CD14-positive monocyte (primary cell): ENCODE measurements at regions not wholly inside any gene's neighbourhood (a gene's known extent, or its start where the extent isn't known, plus 50 kb on each side); places are given as distances from the start of the nearest gene placed in this dataset.

ENCODE experiments used
- DNase-seq, 3 donors: peaks; one replicate each; pipeline ENCODE4 v3.0.0-alpha.2; 2011 to 2022
- H2AFZ ChIP-seq: 2 replicates; pipeline ENCODE4 v1.6.0; 2012; ENCODE audit warnings: mild to moderate bottlenecking, low read depth, low read length, inconsistent platforms; ENCODE audit not compliant: insufficient read depth, poor library complexity, severe bottlenecking
- H3K27ac ChIP-seq, 2 donors: 1 replicate in 1 of 2; 2 replicates in 1 of 2; pipeline ENCODE4 v1.5.1; 2012 to 2013; ENCODE audit warnings: low read length in 2 of 2, control low read depth in 1 of 2, inconsistent platforms in 1 of 2, low read depth in 1 of 2, mild to moderate bottlenecking in 1 of 2
- H3K27me3 ChIP-seq, 2 donors: one replicate each; pipeline versions ENCODE4 v1.6.0 to v1.6.1; 2011 to 2013; ENCODE audit warnings: low read length in 2 of 2; ENCODE audit not compliant: control insufficient read depth in 2 of 2, insufficient read depth in 2 of 2
- H3K36me3 ChIP-seq, 2 donors: replicated peaks in 1 of 2; 1 replicate in 1 of 2; 2 replicates in 1 of 2; pipeline versions ENCODE4 v1.5.1 to v1.6.1; 2012 to 2013; ENCODE audit warnings: low read length in 2 of 2, control low read depth in 1 of 2, inconsistent platforms in 1 of 2, mild to moderate bottlenecking in 1 of 2; ENCODE audit not compliant: insufficient read depth in 2 of 2, control insufficient read depth in 1 of 2
- H3K4me1 ChIP-seq, 2 donors: 1 replicate in 1 of 2; 2 replicates in 1 of 2; pipeline versions ENCODE4 v1.5.1 to v1.6.1; 2012 to 2013; ENCODE audit warnings: low read length in 2 of 2, control low read depth in 1 of 2, inconsistent platforms in 1 of 2, mild to moderate bottlenecking in 1 of 2, moderate library complexity in 1 of 2; ENCODE audit not compliant: insufficient read depth in 2 of 2, control insufficient read depth in 1 of 2
- H3K4me2 ChIP-seq: replicated peaks from 2 replicates; pipeline ENCODE3; 2012; ENCODE audit warnings: low read length, moderate library complexity, mild to moderate bottlenecking; ENCODE audit not compliant: poor library complexity, severe bottlenecking; ENCODE audit errors: extremely low read depth
- H3K4me3 ChIP-seq, 3 experiments: fragments of 200-600 bp in 1 of 3; sonication (generic) in 1 of 3; replicated peaks in 1 of 3; 1 replicate in 2 of 3; 2 replicates in 1 of 3; pipeline ENCODE4 v1.5.1; 2011 to 2013; ENCODE audit warnings: low read length in 3 of 3, mild to moderate bottlenecking in 3 of 3, control low read depth in 2 of 3, low read depth in 2 of 3, inconsistent platforms in 1 of 3, moderate library complexity in 1 of 3
- H3K79me2 ChIP-seq: 2 replicates; pipeline ENCODE4 v1.6.0; 2012; ENCODE audit warnings: mild to moderate bottlenecking, control low read depth, inconsistent platforms, low read length, moderate library complexity; ENCODE audit not compliant: insufficient read depth
- H3K9ac ChIP-seq: 2 replicates; pipeline ENCODE4 v1.6.0; 2017; ENCODE audit warnings: low read length, mild to moderate bottlenecking; ENCODE audit not compliant: insufficient read depth, poor library complexity, severe bottlenecking
- H3K9me3 ChIP-seq, 2 donors: replicated peaks in 1 of 2; 1 replicate in 1 of 2; 2 replicates in 1 of 2; pipeline versions ENCODE4 v1.5.1 to v1.6.1; 2012 to 2013; ENCODE audit warnings: low read length in 2 of 2, control low read depth in 1 of 2; ENCODE audit not compliant: control insufficient read depth in 1 of 2, insufficient read depth in 1 of 2
- H4K20me1 ChIP-seq: 2 replicates; pipeline ENCODE4 v1.6.0; 2012; ENCODE audit warnings: mild to moderate bottlenecking, low read length, control low read depth, moderate library complexity; ENCODE audit not compliant: insufficient read depth
- H3K27ac Mint-ChIP-seq, 7 donors: one replicate each; pipeline ENCODE4 v1.8.0; 2020; ENCODE audit warnings: mild to moderate bottlenecking in 7 of 7, mixed read lengths in 7 of 7, moderate library complexity in 6 of 7, inconsistent platforms in 2 of 7
- H3K27me3 Mint-ChIP-seq, 3 donors: one replicate each; pipeline ENCODE4 v1.8.0; 2021 to 2022; ENCODE audit warnings: low read depth in 3 of 3, mild to moderate bottlenecking in 3 of 3, mixed read lengths in 3 of 3, moderate library complexity in 3 of 3, inconsistent platforms in 1 of 3
- H3K36me3 Mint-ChIP-seq, 2 donors: one replicate each; pipeline ENCODE4 v1.8.0; 2020; ENCODE audit warnings: mixed read lengths in 2 of 2, inconsistent platforms in 1 of 2, mild to moderate bottlenecking in 1 of 2
- H3K4me1 Mint-ChIP-seq: one replicate; pipeline ENCODE4 v1.8.0; 2020; ENCODE audit warnings: mild to moderate bottlenecking, mixed read lengths
- H3K4me3 Mint-ChIP-seq, 2 donors: one replicate each; pipeline ENCODE4 v1.8.0; 2020; ENCODE audit warnings: mild to moderate bottlenecking in 2 of 2, mixed read lengths in 2 of 2, moderate library complexity in 1 of 2
- H3K9me3 Mint-ChIP-seq, 7 donors: one replicate each; pipeline ENCODE4 v1.8.0; 2020 to 2022; ENCODE audit warnings: mixed read lengths in 7 of 7, mild to moderate bottlenecking in 6 of 7, moderate library complexity in 6 of 7, inconsistent platforms in 2 of 7
- CTCF ChIP-seq: fragments of 200-600 bp; IDR thresholded peaks from one replicate; pipeline ENCODE4 v1.8.0; 2022; ENCODE audit warnings: antibody characterized with exemption, mild to moderate bottlenecking
- WGBS: methylation state at CpG from one replicate; pipeline ENCODE4 v1.1.5; 2013; ENCODE audit warnings: missing lambda C conversion rate; ENCODE audit not compliant: insufficient coverage; 5-methylcytosine and 5-hydroxymethylcytosine counted together
- intact Hi-C, 2 donors: fragments of 100-400 bp; cut with micrococcal nuclease; formaldehyde crosslinking; loops; one replicate each; pipeline versions ENCODE4 v1.15.0 to v1.15.1; 2023

DNA sequence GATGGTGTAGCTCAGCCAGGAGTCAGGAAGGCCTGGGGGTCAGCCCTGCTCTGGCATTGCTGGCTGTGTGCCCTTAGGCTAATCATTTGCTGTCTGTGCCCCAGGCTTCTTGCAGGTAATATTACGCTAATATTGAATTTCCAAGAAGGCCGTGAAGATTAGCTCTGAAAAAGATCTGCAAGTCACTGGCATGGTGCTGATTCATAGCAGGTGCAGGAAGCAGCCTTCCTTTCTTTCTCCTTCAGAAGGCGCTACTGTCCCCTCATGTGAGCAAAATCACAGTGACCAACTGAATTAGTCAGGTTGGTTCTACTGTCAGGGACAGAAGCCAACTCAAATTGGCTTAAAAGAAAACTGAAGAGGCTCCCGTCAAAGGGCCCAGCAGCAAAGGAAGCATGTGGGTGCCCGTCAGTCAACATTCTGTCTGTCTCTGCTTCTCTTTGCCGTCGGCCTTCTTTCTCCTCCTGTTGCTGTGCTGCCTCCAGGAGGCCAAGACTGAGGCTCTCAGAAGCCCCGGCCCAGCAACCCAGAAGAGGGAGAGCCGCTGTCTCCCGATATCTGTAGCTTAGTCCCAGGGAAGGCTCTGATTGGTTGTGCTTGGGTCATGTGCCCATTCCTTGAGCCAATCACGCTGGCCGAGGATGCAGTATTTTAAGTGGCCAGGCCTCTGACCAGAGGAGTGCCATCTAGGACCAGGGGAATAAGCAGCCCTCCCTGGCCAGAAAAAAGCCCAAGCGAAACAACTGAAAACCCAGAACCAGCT lies 67.8 kb upstream of the NEURL1B start:
- Histone ChIP-seq H3K27ac (no peak overlapping the region), H3K4me3 (no peak overlapping the region), H3K27me3 (no peaks in the 10 kb centered on the region), H3K4me2 (no peak overlapping the region), H2AFZ (no peak overlapping the region), H3K9me3 (peaks cover 0 to 4% of the 10 kb centered on the region in 2 donors), H3K4me1 (no peaks in the 10 kb centered on the region), H3K36me3 (no peaks in the 10 kb centered on the region), H4K20me1 (no peaks in the 10 kb centered on the region), H3K79me2 (no peaks in the 10 kb centered on the region), H3K9ac (no peak overlapping the region)
- Mint-ChIP-seq H3K4me3 (no peak overlapping the region), H3K36me3 (no peaks in the 10 kb centered on the region), H3K9me3 (peaks cover 0 to 6% (median 2%) of the 10 kb centered on the region in 7 donors), H3K27ac (no peak overlapping the region), H3K27me3 (peaks cover 1 to 10% (median 3%) of the 10 kb centered on the region in 3 donors), H3K4me1 (no peaks in the 10 kb centered on the region)
- WGBS: 75% methylated on average over 13 of the region's 13 CpGs
- DNase-seq: no peak
- intact Hi-C loops: no loop called here
- no peak for TF ChIP-seq CTCF

DNA sequence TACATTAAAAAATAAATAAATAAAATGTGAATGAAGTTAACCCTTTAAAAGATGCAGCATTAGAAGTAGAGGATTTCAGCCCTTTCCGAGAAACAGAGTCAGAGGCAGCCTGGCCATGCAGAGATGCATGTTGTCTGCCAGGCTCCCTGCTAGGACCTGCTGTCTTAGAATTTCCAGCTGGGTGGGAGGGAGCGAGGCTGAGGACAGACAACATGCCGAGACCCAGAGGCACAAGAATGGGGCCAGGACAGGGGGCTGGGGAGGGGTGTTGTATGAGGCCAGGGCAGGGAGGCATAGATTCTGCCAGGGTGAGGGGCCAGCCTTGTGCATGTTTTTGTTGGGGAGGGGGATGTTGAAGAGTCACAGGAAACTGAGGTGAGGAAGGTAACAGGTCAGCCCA lies 68.6 kb upstream of the NEURL1B start:
- Histone ChIP-seq H4K20me1 (no peaks in the 10 kb centered on the region), H3K79me2 (no peaks in the 10 kb centered on the region), H3K4me3 (no peak overlapping the region), H3K4me2 (no peak overlapping the region), H3K4me1 (no peaks in the 10 kb centered on the region), H3K27me3 (no peaks in the 10 kb centered on the region), H2AFZ (no peak overlapping the region), H3K9ac (no peak overlapping the region), H3K27ac (no peak overlapping the region), H3K9me3 (peaks cover 0 to 4% of the 10 kb centered on the region in 2 donors), H3K36me3 (no peaks in the 10 kb centered on the region)
- TF ChIP-seq CTCF: no peak
- peaks cover 0 to 6% (median 2%) of the 10 kb centered on the region in 7 donors for H3K9me3 Mint-ChIP-seq
- no peak overlapping the region for H3K27ac Mint-ChIP-seq
- H3K27me3 Mint-ChIP-seq: peaks cover 1 to 14% (median 3%) of the 10 kb centered on the region in 3 donors
- 84% methylated on average over 3 of the region's 3 CpGs for WGBS
- DNase-seq: no peak
- no peaks in the 10 kb centered on the region for H3K36me3 Mint-ChIP-seq
- no peaks in the 10 kb centered on the region for H3K4me1 Mint-ChIP-seq
- intact Hi-C loops: no loop called here
- peak overlapping the region in 1 of 2 donors; percentile 23 for H3K4me3 Mint-ChIP-seq
